NCI-H446 treated with DMSO at 0.1 percent for 48 hours (cell line): ENCODE measurements at regions not wholly inside any gene's neighbourhood (a gene's known extent, or its start where the extent isn't known, plus 50 kb on each side); places are given as distances from the start of the nearest gene placed in this dataset.

Source experiments
- DNase-seq: peaks from one replicate; lab custom pipeline; 2025; lab: John Stamatoyannopoulos, UW

DNA sequence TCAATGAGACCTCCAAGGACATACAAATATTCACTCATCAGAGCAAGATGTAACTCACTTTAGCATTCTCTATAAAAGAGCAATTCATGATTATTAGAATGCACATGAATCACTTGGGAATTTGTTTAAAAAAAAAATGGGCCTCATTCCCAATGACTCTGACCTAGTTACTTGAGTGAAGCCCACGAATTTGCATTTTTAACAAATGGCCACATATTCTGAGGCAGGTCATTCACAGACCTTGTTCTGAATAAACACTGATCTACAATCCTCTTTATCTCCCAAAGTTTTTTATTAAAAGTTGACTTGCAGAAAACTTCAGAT is 255.1 kb upstream of the VEGFC start:
- no peak for DNase-seq

GRCh38 chr4:177051473-177052060 is 258.1 kb upstream of the NEIL3 start:
- DNase-seq, result no peak

- no peak for DNase-seq
Measured at GRCh38 chr4:177052211-177052934, 257.3 kb upstream of the NEIL3 start.

GRCh38 chr4:177057186-177057585 is 252.5 kb upstream of the NEIL3 start:
- DNase-seq, result no peak

DNA sequence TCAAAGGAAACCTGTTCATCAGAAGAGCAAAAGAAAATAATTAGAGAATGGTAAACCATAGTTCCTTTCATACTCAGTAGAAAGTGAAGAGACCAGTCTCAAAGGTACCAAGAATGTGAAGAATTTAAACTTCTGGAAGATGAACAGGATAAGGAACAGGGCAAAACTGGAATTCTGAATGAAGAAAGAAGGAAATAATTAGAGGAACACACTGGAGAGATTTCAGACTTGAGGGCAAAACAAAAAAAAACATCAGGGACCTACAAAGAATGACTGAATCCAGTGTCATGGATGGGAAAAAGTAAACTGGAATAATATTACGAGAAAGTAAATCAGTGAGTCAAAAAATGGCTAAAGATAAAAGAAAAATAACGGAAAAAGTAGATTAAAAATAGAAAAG is 245.6 kb upstream of the NEIL3 start:
- DNase-seq, result no peak

DNA sequence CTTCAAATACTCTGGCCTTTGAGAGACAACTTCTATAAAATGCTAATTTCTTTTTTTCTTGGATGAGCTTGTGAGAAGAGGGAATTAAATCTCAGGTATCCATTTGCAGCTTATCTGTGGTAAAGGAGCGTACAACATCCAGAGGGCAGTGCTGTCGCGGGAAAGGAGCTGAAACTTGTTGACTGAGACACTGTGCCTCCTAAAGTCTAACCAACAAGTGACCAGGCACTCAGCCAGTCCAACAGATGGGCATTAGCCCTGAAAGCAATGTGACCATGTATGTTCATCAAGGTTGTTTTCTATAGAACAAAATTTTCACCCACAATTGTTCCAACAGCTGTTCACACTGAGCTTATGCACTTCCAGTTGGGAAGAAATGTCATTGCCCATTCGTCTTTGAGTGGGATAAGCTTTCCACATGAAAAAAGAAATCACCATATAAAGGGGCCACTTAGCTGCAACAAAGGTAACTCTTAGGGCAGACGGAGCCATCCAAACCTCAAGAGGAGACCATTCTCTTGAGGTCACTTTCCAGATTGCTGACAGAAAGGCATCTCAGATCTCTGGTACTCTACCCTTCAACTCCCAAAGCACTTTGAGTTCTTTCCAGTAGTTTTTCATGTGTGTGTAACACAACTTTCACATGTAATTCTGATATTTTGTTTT is 244.8 kb upstream of the NEIL3 start:
- no peak for DNase-seq

DNA sequence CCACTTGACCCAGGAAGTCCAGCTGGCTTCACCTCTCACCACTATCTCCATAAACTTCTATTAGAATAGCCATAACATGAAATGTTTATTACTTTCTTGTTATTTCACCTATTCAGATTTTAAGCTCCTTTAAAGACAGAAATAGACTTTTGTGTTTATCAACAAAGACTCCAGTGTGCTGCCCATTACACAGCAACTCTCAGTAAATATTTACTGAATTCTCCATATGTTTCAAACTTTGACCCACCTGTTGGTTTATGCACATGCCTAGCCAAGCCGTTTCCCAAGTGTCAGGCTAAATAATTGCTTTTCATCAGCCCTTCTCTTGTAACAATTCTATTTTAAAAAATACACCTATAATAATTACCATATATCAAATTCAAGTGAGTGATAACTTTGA is 242.9 kb upstream of the NEIL3 start:
- no peak for DNase-seq

DNA sequence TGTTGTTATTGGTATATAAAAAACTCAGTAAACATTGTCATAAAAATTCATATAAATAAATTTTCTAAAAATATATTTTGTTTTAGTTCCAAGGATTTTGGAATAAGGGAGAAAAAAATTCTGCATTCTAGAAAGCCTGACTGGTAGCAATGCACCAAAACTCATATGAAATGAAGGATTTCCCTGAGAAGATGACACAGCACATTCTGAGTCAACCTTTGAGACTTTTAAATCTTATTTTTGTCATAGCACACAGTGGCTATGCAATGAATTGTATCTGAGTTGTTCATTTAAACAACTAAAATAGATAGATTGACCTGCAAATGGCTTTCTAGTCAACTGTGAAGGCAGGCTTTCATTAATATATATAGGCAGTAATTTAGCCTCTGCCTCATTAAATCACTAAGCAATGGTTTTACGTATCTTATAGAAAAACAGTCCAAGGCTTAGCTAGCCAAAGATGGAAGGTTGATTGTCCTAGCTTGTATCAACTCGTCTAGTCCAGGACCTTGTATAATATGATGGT is 239.1 kb upstream of the NEIL3 start:
- no peak for DNase-seq

DNA sequence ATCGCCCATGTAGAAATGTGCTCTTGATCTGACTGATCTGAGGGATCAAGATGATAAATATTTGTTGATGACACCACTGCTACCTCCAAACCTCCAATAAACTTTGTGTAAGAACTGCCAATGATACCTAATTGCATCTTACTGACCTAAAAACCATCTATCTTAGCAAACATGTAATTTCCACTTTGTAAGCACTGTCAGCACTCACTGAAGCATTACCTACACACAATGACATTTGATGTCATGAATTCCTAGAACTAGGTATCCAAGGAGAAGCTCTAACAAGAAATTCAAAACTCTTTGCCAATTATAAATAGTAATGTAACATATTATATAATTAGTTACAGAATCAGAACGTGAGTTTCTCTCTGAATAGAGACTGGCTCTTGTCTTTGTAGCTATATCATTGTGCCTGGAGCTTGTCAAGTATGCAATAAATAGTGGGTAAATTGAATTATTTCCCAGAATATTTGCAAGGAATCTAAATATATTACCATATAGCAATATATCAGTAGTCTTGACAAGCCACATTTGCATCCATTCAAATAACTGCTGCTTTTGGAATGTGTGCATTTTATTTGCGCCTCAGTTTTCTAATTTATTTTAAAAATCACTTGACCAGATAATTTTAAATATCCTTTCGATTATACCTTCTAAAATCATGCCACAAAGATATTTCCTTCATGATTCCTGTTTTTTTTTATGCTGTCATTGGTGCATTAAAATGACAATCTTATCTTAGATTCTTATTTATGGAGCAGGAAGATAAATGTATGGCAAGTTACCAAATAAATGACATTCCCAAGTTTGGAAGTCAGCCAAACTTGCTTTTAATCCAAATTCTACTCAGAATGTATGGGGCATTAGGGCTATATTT is 232.3 kb upstream of the NEIL3 start:
- no peak for DNase-seq

- DNase-seq, result no peak
Measured at GRCh38 chr4:177079327-177079726, 230.3 kb upstream of the NEIL3 start.

GRCh38 chr4:177080388-177080787 is 229.3 kb upstream of the NEIL3 start:
- DNase-seq, result no peak

DNA sequence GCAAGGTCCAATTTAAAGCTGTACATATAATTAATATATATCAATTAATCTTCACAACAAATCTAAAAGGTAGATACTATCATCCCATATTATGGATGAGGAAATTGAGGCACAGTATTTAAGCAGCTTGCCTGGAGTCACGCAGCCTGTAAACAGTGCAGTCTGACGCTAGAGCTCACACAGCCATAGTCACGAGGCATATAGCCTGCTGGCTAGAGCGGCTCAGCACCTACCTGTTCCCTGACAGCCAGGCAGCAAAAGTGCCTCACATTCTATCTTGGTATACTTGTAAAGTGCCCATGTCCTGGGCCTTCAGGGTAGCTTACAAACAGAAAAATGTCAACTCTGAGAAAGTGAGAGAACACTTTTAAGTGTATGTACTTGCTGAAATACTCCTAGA is 222.6 kb upstream of the NEIL3 start:
- no peak for DNase-seq

- no peak for DNase-seq
Measured at GRCh38 chr4:177087499-177087898, 222.2 kb upstream of the NEIL3 start.

DNA sequence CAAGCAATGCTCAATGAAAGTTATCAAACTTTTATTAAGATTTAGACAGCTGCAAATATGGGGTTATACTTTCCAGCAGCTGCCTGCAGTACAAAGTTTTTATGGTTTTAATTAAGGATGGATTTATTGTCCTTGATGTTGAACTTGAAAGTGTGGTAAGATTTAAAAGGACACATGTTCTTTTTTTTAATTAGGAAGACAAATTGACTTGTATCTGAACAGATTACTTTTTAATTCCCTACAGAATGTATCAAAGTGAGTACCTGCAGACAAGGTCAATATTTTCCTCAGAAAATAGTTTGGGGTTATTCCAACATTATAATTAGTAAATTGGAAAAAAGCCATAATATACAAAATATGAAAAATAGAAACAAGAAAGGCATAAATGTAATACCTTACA is 218.2 kb upstream of the NEIL3 start:
- no peak for DNase-seq

- DNase-seq, result no peak
Measured at GRCh38 chr4:177092807-177093206, 216.9 kb upstream of the NEIL3 start.

DNA sequence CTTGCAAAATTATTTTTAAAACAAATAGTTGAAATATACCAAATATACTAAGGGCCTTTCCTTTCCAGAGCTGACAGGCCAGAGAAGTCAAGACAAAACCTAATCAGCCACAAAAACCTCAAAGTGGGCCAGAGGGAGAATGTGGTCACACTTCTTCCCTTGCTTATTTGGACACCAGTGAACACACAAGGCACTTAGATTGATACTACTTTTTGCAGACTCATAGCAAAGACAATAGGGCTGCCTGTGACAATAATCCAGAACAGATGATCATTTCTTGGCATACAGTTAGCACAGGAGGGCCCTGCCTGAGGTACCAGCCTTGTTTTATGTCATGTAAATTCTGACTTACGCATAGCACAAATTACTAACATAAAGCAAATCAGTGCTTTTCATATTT is 215.7 kb upstream of the NEIL3 start:
- no peak for DNase-seq

- DNase-seq, result no peak
Measured at GRCh38 chr4:177097291-177097690, 212.4 kb upstream of the NEIL3 start.

DNA sequence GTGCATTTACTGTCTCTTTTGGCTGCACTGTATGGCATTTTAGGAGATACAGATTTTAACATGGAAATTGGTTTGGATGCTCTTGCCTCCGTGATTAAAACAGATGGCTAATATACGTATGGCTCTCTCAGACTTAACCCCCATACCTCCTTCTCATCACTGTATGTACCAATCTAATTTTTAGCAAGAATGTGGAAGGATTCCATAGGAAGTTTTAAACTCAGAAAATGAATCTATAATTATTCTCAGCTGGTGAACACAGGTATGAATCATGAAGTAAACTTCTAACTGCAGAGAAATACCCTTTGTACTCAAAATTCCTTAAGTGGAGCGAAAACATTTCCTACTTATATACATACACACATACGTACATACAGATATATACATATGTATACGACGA is 210.5 kb upstream of the NEIL3 start:
- DNase-seq, result no peak

GRCh38 chr4:177100307-177100706 is 209.4 kb upstream of the NEIL3 start:
- no peak for DNase-seq

DNA sequence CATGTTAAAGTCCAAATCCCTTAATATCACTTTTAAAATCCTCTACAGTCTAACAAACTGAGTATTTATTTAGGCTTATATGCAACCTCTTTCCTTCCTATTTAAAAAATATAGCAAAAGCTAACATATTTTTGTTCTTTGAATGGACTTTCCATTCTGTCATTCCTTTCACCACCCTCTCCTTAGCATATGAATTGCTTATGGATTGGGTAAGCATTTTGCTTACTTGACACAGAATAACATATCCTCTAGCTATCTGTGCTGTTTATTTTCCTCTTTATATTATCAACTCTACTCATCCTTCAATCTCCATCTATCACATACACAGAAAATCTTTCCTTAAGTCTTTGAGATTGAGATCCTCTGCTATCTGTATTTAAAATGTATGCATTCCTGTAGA is 206.1 kb upstream of the NEIL3 start:
- DNase-seq, result no peak

DNA sequence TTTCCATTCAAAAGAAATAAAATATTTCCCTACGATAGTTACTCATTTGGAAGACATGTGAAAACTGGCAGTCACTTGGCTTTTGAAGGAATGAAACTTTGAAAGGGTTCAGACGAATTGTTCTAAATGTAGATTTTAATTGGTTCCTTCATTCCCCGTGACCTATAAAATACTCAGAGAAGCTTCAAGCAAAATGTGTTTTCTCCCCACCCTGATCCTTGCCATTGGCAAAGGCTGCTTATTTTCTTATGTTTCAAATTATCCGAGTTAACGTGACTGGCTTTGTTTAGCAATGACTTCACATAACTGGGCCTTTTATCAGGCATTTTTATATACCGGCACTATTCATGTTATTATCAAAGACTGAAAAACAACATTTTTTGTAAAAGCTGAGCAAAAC is 204.1 kb upstream of the NEIL3 start:
- no peak for DNase-seq

DNA sequence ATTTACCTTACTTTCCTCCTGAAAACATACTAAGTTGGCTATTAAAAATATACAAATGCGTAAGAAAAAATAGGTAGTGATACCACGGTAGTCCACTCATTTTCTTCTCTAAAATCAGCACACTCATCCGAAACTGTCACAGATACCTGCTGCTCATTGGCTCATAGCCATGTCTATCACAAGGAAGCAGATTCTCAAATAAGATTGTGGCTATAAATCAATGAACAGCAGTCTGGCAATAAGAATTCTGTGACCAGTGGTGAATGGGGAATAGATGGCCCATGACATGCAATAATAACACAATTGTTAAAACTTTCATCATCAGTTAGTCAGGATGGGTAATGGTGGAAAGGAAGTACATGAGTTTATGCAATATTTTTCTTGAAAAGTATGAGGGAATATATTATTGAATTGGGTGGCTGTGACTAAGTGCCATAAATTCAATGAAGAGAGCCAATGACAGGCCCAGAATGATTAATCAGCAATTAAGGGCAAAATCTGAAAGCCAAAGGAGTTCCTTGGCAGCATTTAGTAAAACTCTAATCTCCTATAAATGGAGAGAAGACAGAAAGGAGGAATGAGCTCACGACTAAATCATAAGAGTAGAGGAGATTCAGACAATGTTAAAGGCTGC is 202.3 kb upstream of the NEIL3 start:
- DNase-seq, result no peak
